ENCODE measurements at regions not wholly inside any gene's neighbourhood (a gene's known extent, or its start where the extent isn't known, plus 50 kb on each side); places are given as distances from the start of the nearest gene placed in this dataset.
A peak's percentile ranks its signal among the peaks of the same experiment; 100 is the strongest.

DNA sequence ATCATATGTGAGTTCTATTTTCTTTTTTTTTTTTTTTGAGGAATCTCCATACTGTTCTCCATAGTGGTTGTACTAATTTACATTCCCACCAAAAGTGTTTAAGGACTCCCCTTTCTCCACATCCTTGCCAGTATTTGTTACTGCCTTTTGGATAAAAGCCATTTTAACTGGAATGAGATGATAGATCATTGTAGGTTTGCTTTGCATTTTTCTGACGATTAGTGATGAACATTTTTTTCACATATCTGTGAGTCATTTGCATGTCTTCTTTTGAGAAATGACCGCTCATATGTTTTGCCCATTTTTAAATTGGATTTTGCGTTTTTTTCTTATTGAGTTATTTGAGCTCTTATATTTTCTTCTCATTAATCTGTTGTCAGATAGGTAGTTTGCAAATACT, 394.8 kb downstream of the LRFN5 start:
- no peaks in the 10 kb centered on the region for H4K20me1 ChIP-seq (ENCODE audit: control insufficient read depth, insufficient read depth, low read depth, low read length)
- H3K79me2 ChIP-seq (ENCODE audit: control insufficient read depth, low read length): no peaks in the 10 kb centered on the region
- H3K4me2 ChIP-seq (ENCODE audit: low read length): no peak overlapping the region
- H3F3A ChIP-seq (ENCODE audit: control insufficient read depth, insufficient read depth): no peaks in the 10 kb centered on the region
- no peaks in the 10 kb centered on the region for H3K36me3 ChIP-seq (ENCODE audit: control insufficient read depth, low read length)
- no peak overlapping the region for H3K27ac ChIP-seq (ENCODE audit: low read depth, low read length)
- H3K9me3 ChIP-seq (ENCODE audit: control insufficient read depth, insufficient read depth, low read length): no peaks in the 10 kb centered on the region
- TF ChIP-seq EZH2phosphoT487 (IDR thresholded peaks at IDR 0.05; ENCODE audit: borderline replicate concordance, low read length): no peak
- TF ChIP-seq, protein P1, sequence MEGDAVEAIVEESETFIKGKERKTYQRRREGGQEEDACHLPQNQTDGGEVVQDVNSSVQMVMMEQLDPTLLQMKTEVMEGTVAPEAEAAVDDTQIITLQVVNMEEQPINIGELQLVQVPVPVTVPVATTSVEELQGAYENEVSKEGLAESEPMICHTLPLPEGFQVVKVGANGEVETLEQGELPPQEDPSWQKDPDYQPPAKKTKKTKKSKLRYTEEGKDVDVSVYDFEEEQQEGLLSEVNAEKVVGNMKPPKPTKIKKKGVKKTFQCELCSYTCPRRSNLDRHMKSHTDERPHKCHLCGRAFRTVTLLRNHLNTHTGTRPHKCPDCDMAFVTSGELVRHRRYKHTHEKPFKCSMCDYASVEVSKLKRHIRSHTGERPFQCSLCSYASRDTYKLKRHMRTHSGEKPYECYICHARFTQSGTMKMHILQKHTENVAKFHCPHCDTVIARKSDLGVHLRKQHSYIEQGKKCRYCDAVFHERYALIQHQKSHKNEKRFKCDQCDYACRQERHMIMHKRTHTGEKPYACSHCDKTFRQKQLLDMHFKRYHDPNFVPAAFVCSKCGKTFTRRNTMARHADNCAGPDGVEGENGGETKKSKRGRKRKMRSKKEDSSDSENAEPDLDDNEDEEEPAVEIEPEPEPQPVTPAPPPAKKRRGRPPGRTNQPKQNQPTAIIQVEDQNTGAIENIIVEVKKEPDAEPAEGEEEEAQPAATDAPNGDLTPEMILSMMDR (IDR thresholded peaks at IDR 0.05; ENCODE audit: low read depth, low read length, poor library complexity, severe bottlenecking): no peak
- H3K4me3 ChIP-seq (ENCODE audit: low read length): no peak overlapping the region
- H3K4me1 ChIP-seq (ENCODE audit: control insufficient read depth, low read length): no peaks in the 10 kb centered on the region
- no peaks in the 10 kb centered on the region for H3K9me2 ChIP-seq (replicated peaks; ENCODE audit: control insufficient read depth, low read length)
- H3K27me3 ChIP-seq (ENCODE audit: control insufficient read depth, low read length): no peaks in the 10 kb centered on the region

DNA sequence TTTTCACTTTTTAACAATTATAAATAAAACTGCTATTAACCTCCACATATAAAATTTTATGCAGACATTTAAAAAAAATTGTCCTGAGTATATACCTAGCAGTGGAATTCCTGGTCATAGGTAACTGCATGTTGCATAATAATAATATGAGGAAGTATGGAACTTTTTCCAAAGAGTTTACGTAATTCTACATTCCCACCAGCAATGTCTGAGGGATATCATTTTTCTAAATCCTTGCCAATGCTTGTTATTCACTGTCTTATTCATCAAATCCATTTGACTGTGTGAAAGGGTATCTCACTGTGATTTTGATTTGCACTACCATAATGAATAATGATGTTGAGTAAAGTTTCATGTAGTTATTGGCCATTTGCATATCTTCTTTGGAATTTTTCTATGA, 393.8 kb downstream of the LRFN5 start:
- no peaks in the 10 kb centered on the region for H4K20me1 ChIP-seq (ENCODE audit: control insufficient read depth, insufficient read depth, low read depth, low read length)
- H3F3A ChIP-seq (ENCODE audit: control insufficient read depth, insufficient read depth): no peaks in the 10 kb centered on the region
- H3K9me2 ChIP-seq (replicated peaks; ENCODE audit: control insufficient read depth, low read length): no peaks in the 10 kb centered on the region
- H3K27ac ChIP-seq (ENCODE audit: low read depth, low read length): no peak overlapping the region
- no peaks in the 10 kb centered on the region for H3K79me2 ChIP-seq (ENCODE audit: control insufficient read depth, low read length)
- no peaks in the 10 kb centered on the region for H3K4me1 ChIP-seq (ENCODE audit: control insufficient read depth, low read length)
- H3K36me3 ChIP-seq (ENCODE audit: control insufficient read depth, low read length): no peaks in the 10 kb centered on the region
- H3K4me2 ChIP-seq (ENCODE audit: low read length): no peak overlapping the region
- no peaks in the 10 kb centered on the region for H3K9me3 ChIP-seq (ENCODE audit: control insufficient read depth, insufficient read depth, low read length)
- no peaks in the 10 kb centered on the region for H3K27me3 ChIP-seq (ENCODE audit: control insufficient read depth, low read length)
- TF ChIP-seq, protein P1 (IDR thresholded peaks at IDR 0.05; ENCODE audit: low read depth, low read length, poor library complexity, severe bottlenecking): no peak
- TF ChIP-seq EZH2phosphoT487 (IDR thresholded peaks at IDR 0.05; ENCODE audit: borderline replicate concordance, low read length): no peak
- no peak overlapping the region for H3K4me3 ChIP-seq (ENCODE audit: low read length)

DNA sequence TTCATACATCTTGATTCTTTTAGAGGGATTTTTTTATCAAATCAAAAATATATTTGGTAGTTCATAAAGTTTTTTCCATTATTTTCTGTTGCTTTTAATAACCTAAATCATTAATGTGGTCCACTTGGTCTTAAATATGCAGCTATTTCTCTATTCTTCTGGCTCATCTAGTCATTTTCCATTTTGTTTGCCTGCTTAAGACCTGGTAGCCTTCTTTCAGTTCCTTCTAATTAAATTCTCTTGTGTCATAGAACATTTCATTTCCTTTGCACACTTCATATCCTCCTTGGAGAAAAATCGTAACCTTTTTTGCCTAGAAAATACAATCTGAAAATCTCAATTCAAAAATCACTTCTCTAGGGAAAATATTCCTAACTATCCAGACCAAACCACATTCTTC, 387.0 kb downstream of the LRFN5 start:
- Histone ChIP-seq H3K4me1 (ENCODE audit: control insufficient read depth, low read length) (no peaks in the 10 kb centered on the region), H3K4me2 (ENCODE audit: low read length) (no peak overlapping the region), H3K9me3 (ENCODE audit: control insufficient read depth, insufficient read depth, low read length) (no peaks in the 10 kb centered on the region), H3K9me2 (replicated peaks; ENCODE audit: control insufficient read depth, low read length) (no peaks in the 10 kb centered on the region), H3K79me2 (ENCODE audit: control insufficient read depth, low read length) (no peaks in the 10 kb centered on the region), H3K36me3 (ENCODE audit: control insufficient read depth, low read length) (no peaks in the 10 kb centered on the region), H3K27ac (ENCODE audit: low read depth, low read length) (no peak overlapping the region), H4K20me1 (ENCODE audit: control insufficient read depth, insufficient read depth, low read depth, low read length) (no peaks in the 10 kb centered on the region), H3K4me3 (ENCODE audit: low read length) (no peak overlapping the region), H3F3A (ENCODE audit: control insufficient read depth, insufficient read depth) (no peaks in the 10 kb centered on the region), H3K27me3 (ENCODE audit: control insufficient read depth, low read length) (no peaks in the 10 kb centered on the region)
- TF ChIP-seq, protein P1 (IDR thresholded peaks at IDR 0.05; ENCODE audit: low read depth, low read length, poor library complexity, severe bottlenecking): no peak
- TF ChIP-seq EZH2phosphoT487 (IDR thresholded peaks at IDR 0.05; ENCODE audit: borderline replicate concordance, low read length): no peak

DNA sequence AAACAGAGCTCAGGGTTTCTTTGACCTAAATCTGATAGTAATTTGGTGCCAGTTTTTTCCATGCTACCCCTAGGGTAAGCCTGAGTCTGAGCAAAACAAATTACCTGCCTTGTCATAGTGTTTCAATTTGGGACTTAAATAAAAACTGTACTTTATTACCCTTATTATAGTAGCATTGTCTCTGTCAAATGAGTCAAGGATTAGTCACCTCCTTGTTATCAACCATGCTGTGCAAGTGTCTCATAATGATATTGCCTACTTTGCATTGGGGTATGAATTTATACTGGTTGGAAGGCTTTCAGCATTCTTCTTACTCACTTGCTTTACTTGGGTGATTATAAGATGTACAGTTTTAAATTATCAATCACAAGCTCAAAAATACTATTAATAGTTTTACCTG, 380.0 kb downstream of the LRFN5 start:
- no peak overlapping the region for H3K4me3 ChIP-seq (ENCODE audit: low read length)
- no peaks in the 10 kb centered on the region for H3K79me2 ChIP-seq (ENCODE audit: control insufficient read depth, low read length)
- no peaks in the 10 kb centered on the region for H3K27me3 ChIP-seq (ENCODE audit: control insufficient read depth, low read length)
- H3K4me1 ChIP-seq (ENCODE audit: control insufficient read depth, low read length): peaks cover 40% of the 10 kb centered on the region
- no peaks in the 10 kb centered on the region for H3K36me3 ChIP-seq (ENCODE audit: control insufficient read depth, low read length)
- no peaks in the 10 kb centered on the region for H3F3A ChIP-seq (ENCODE audit: control insufficient read depth, insufficient read depth)
- TF ChIP-seq EZH2phosphoT487 (IDR thresholded peaks at IDR 0.05; ENCODE audit: borderline replicate concordance, low read length): no peak
- TF ChIP-seq, protein P1 (IDR thresholded peaks at IDR 0.05; ENCODE audit: low read depth, low read length, poor library complexity, severe bottlenecking): no peak
- no peaks in the 10 kb centered on the region for H3K9me2 ChIP-seq (replicated peaks; ENCODE audit: control insufficient read depth, low read length)
- H4K20me1 ChIP-seq (ENCODE audit: control insufficient read depth, insufficient read depth, low read depth, low read length): no peaks in the 10 kb centered on the region
- H3K27ac ChIP-seq (ENCODE audit: low read depth, low read length): peak overlapping the region; percentile 59
- H3K9me3 ChIP-seq (ENCODE audit: control insufficient read depth, insufficient read depth, low read length): no peaks in the 10 kb centered on the region
- H3K4me2 ChIP-seq (ENCODE audit: low read length): peak overlapping the region; percentile 46
